ENCODE measurements at regions not wholly inside any gene's neighbourhood (a gene's known extent, or its start where the extent isn't known, plus 50 kb on each side); places are given as distances from the start of the nearest gene placed in this dataset.

- TF ChIP-seq EZH2phosphoT487 (IDR thresholded peaks at IDR 0.05) (no peak), EZH2 (IDR thresholded peaks at IDR 0.05) (no peak), CTCF (IDR thresholded peaks at IDR 0.05) (no peak)
- no peak overlapping the region for H3K9ac ChIP-seq
- H3K27ac ChIP-seq, result no peak overlapping the region
- no peaks in the 10 kb centered on the region for H3K36me3 Mint-ChIP-seq
- no peaks in the 10 kb centered on the region for H3K4me1 ChIP-seq
- no peaks in the 10 kb centered on the region for H3K4me1 Mint-ChIP-seq
- H3K36me3 ChIP-seq, result no peaks in the 10 kb centered on the region
- H3K4me2 ChIP-seq, result no peak overlapping the region
- no peaks in the 10 kb centered on the region for H4K20me1 ChIP-seq (ENCODE audit: low read depth)
- no peaks in the 10 kb centered on the region for H3K27me3 ChIP-seq
- H3K9me3 Mint-ChIP-seq, result peaks cover 12% of the 10 kb centered on the region
- H3K27ac Mint-ChIP-seq, result no peak overlapping the region
- no peaks in the 10 kb centered on the region for H3F3A ChIP-seq (ENCODE audit: low read depth)
- H3K79me2 ChIP-seq (ENCODE audit: low read depth), result no peaks in the 10 kb centered on the region
- H3K4me3 Mint-ChIP-seq, result no peak overlapping the region
- H3K27me3 Mint-ChIP-seq (ENCODE audit: insufficient read depth, low read depth), result peaks cover 2% of the 10 kb centered on the region
- H3K9me3 ChIP-seq (ENCODE audit: low read depth), result no peaks in the 10 kb centered on the region
- no peak overlapping the region for H3K4me3 ChIP-seq
- DNase-seq (ENCODE audit: low spot score), result no peak
- no peak overlapping the region for H2AFZ ChIP-seq (replicated peaks)
Observed at GRCh38 chr6:96276305-96276704, 245.3 kb upstream of the UFL1 start.

GRCh38 chr6:96276856-96277255, 244.8 kb upstream of the UFL1 start:
- TF ChIP-seq EZH2 (IDR thresholded peaks at IDR 0.05), result no peak
- TF ChIP-seq EZH2phosphoT487 (IDR thresholded peaks at IDR 0.05), result no peak
- TF ChIP-seq CTCF (IDR thresholded peaks at IDR 0.05), result no peak
- Histone ChIP-seq H3F3A (ENCODE audit: low read depth) (no peaks in the 10 kb centered on the region), H3K4me3 (no peak overlapping the region), H3K9me3 (ENCODE audit: low read depth) (no peaks in the 10 kb centered on the region), H3K4me2 (no peak overlapping the region), H3K27ac (no peak overlapping the region), H3K9ac (no peak overlapping the region), H3K36me3 (no peaks in the 10 kb centered on the region), H3K27me3 (no peaks in the 10 kb centered on the region), H4K20me1 (ENCODE audit: low read depth) (no peaks in the 10 kb centered on the region), H2AFZ (replicated peaks) (no peak overlapping the region), H3K4me1 (no peaks in the 10 kb centered on the region), H3K79me2 (ENCODE audit: low read depth) (no peaks in the 10 kb centered on the region)
- no peaks in the 10 kb centered on the region for H3K36me3 Mint-ChIP-seq
- H3K27ac Mint-ChIP-seq, result no peak overlapping the region
- no peak overlapping the region for H3K4me3 Mint-ChIP-seq
- H3K9me3 Mint-ChIP-seq, result peaks cover 9% of the 10 kb centered on the region
- no peaks in the 10 kb centered on the region for H3K4me1 Mint-ChIP-seq
- H3K27me3 Mint-ChIP-seq (ENCODE audit: insufficient read depth, low read depth), result peaks cover 2% of the 10 kb centered on the region
- DNase-seq (ENCODE audit: low spot score), result no peak

- Mint-ChIP-seq H3K27ac (no peak overlapping the region), H3K27me3 (ENCODE audit: insufficient read depth, low read depth) (peaks cover 2% of the 10 kb centered on the region)
Observed at GRCh38 chr6:96279084-96279483, 242.5 kb upstream of the UFL1 start.

More at GRCh38 chr6:96279084-96279483, 242.5 kb upstream of the UFL1 start:
- TF ChIP-seq EZH2phosphoT487 (IDR thresholded peaks at IDR 0.05) (no peak), CTCF (IDR thresholded peaks at IDR 0.05) (no peak), EZH2 (IDR thresholded peaks at IDR 0.05) (no peak)
- no peaks in the 10 kb centered on the region for H3F3A ChIP-seq (ENCODE audit: low read depth)
- no peaks in the 10 kb centered on the region for H3K36me3 ChIP-seq
- no peak overlapping the region for H3K4me2 ChIP-seq
- no peak for DNase-seq (ENCODE audit: low spot score)
- no peak overlapping the region for H2AFZ ChIP-seq (replicated peaks)
- H4K20me1 ChIP-seq (ENCODE audit: low read depth), result no peaks in the 10 kb centered on the region
- H3K9me3 ChIP-seq (ENCODE audit: low read depth), result no peaks in the 10 kb centered on the region
- Mint-ChIP-seq H3K9me3 (no peaks in the 10 kb centered on the region), H3K4me3 (no peak overlapping the region), H3K36me3 (no peaks in the 10 kb centered on the region), H3K4me1 (no peaks in the 10 kb centered on the region)
- H3K79me2 ChIP-seq (ENCODE audit: low read depth), result no peaks in the 10 kb centered on the region
- no peak overlapping the region for H3K27ac ChIP-seq
- H3K27me3 ChIP-seq, result no peaks in the 10 kb centered on the region
- no peak overlapping the region for H3K4me3 ChIP-seq
- no peak overlapping the region for H3K9ac ChIP-seq
- no peaks in the 10 kb centered on the region for H3K4me1 ChIP-seq

Measured in neural progenitor cell (in vitro differentiated cells).